Endodermal cell (in vitro differentiated cells): ENCODE measurements at regions not wholly inside any gene's neighbourhood (a gene's known extent, or its start where the extent isn't known, plus 50 kb on each side); places are given as distances from the start of the nearest gene placed in this dataset.
A peak's percentile ranks its signal among the peaks of the same experiment; 100 is the strongest.

Experiments used
- DNase-seq: peaks from one replicate; pipeline ENCODE4 v3.0.0-alpha.2; 2017
- H3K27ac ChIP-seq: 2 replicates; pipeline ENCODE4 v1.5.1; 2013; ENCODE audit warnings: mild to moderate bottlenecking, low read depth, low read length, moderate library complexity
- H3K27me3 ChIP-seq: 2 replicates; pipeline ENCODE4 v1.6.1; 2013; ENCODE audit warnings: mild to moderate bottlenecking, low read length, moderate library complexity; ENCODE audit not compliant: insufficient read depth, control insufficient read depth, poor library complexity, severe bottlenecking
- H3K36me3 ChIP-seq: 2 replicates; pipeline ENCODE4 v1.7.0; 2013; ENCODE audit warnings: mild to moderate bottlenecking, low read length, moderate library complexity; ENCODE audit not compliant: control insufficient read depth, insufficient read depth
- H3K4me1 ChIP-seq: one replicate; pipeline ENCODE4 v1.7.0; 2013; ENCODE audit warnings: low read length; ENCODE audit not compliant: control insufficient read depth, insufficient read depth
- H3K4me3 ChIP-seq: 2 replicates; pipeline ENCODE4 v1.5.1; 2013; ENCODE audit warnings: mild to moderate bottlenecking, low read length, moderate library complexity
- H3K9ac ChIP-seq: 2 replicates; pipeline ENCODE4 v1.6.1; 2013; ENCODE audit warnings: mild to moderate bottlenecking, low read length, moderate library complexity; ENCODE audit not compliant: poor library complexity, severe bottlenecking; ENCODE audit errors: extremely low read depth
- H3K9me3 ChIP-seq: 2 replicates; pipeline ENCODE4 v1.6.1; 2013; ENCODE audit warnings: mild to moderate bottlenecking, low read length, moderate library complexity; ENCODE audit not compliant: control insufficient read depth
- H3K27ac Mint-ChIP-seq: 2 replicates; pipeline ENCODE4 v1.8.0; 2020; ENCODE audit warnings: mixed read lengths
- H3K27me3 Mint-ChIP-seq: 2 replicates; pipeline ENCODE4 v1.8.0; 2021; ENCODE audit warnings: mild to moderate bottlenecking, mixed read lengths; ENCODE audit not compliant: insufficient read depth
- H3K36me3 Mint-ChIP-seq: 2 replicates; pipeline ENCODE4 v1.8.0; 2020; ENCODE audit warnings: low read depth, mixed read lengths
- H3K4me1 Mint-ChIP-seq: 2 replicates; pipeline ENCODE4 v1.8.0; 2020; ENCODE audit warnings: mixed read lengths
- H3K4me3 Mint-ChIP-seq: 2 replicates; pipeline ENCODE4 v1.8.0; 2020; ENCODE audit warnings: mild to moderate bottlenecking, moderate library complexity, mixed read lengths
- H3K9me3 Mint-ChIP-seq: 2 replicates; pipeline ENCODE4 v1.8.0; 2020; ENCODE audit warnings: mild to moderate bottlenecking, mixed read lengths
- WGBS, 2 experiments: methylation state at CpG; one replicate each; pipeline versions ENCODE4 v1.1.5 to v1.1.7; 2013; ENCODE audit warnings: missing lambda C conversion rate in 2 of 2, mixed read lengths in 1 of 2; ENCODE audit not compliant: insufficient coverage in 1 of 2, insufficient read length in 1 of 2; 5-methylcytosine and 5-hydroxymethylcytosine counted together
- TF ChIP-seq, protein P1 (sequence below): fragments of 200-600 bp; sonication (generic); conservative IDR thresholded peaks from 2 replicates; pipeline ENCODE4 v1.5.0; 2021; ENCODE audit warnings: antibody characterized with exemption, mild to moderate bottlenecking

DNA sequence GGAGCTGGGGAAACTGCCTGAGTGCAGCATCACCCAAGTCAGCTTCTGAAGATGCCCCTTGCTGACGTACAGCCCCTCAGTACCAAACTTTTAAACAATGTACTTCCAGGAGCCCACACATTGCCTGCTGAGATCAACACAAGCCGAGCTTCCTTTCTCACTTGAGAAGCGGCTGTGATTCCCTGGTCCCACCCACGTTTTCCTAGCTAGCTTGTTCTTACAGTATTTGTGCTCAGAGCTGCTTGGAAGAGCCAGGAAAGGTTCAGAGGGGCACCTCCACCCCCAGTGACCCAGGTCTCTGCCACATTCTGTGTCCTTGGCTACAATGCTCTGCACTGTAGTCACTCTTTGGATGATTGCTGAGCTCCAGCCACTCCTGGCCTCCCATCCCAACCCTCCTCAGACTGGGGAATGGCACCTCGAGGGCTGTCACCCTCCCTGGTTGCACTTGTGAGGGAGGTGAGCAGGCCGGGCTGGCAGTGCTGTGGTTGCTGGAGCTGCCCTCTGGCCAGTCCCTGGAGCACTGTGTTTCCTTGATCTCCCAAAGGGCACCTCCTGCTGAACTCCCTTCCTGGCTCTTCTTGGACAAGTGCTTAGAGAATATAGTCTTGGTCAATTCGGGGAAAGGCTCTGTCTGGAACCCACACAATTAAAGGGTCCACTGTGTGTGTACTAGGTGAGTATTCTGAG is 355.1 kb downstream of the AJAP1 start:
- Histone ChIP-seq H3K9ac (no peak overlapping the region), H3K27me3 (no peaks in the 10 kb centered on the region), H3K4me3 (no peak overlapping the region), H3K36me3 (no peaks in the 10 kb centered on the region), H3K4me1 (no peaks in the 10 kb centered on the region), H3K9me3 (peaks cover 4% of the 10 kb centered on the region), H3K27ac (peak overlapping the region; percentile 10)
- H3K27ac Mint-ChIP-seq = no peak overlapping the region
- no peaks in the 10 kb centered on the region for H3K4me1 Mint-ChIP-seq
- no peak overlapping the region for H3K4me3 Mint-ChIP-seq
- 76 to 82% methylated on average over 3 to 7 of the region's 7 CpGs for WGBS, 2 experiments
- H3K9me3 Mint-ChIP-seq = peaks cover 2% of the 10 kb centered on the region
- DNase-seq = no peak
- H3K27me3 Mint-ChIP-seq = peaks cover 5% of the 10 kb centered on the region
- TF ChIP-seq, protein P1, sequence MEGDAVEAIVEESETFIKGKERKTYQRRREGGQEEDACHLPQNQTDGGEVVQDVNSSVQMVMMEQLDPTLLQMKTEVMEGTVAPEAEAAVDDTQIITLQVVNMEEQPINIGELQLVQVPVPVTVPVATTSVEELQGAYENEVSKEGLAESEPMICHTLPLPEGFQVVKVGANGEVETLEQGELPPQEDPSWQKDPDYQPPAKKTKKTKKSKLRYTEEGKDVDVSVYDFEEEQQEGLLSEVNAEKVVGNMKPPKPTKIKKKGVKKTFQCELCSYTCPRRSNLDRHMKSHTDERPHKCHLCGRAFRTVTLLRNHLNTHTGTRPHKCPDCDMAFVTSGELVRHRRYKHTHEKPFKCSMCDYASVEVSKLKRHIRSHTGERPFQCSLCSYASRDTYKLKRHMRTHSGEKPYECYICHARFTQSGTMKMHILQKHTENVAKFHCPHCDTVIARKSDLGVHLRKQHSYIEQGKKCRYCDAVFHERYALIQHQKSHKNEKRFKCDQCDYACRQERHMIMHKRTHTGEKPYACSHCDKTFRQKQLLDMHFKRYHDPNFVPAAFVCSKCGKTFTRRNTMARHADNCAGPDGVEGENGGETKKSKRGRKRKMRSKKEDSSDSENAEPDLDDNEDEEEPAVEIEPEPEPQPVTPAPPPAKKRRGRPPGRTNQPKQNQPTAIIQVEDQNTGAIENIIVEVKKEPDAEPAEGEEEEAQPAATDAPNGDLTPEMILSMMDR = no peak
- no peaks in the 10 kb centered on the region for H3K36me3 Mint-ChIP-seq

- 50 to 78% methylated on average over 3 to 6 of the region's 6 CpGs for WGBS, 2 experiments
- Histone ChIP-seq H3K4me3 (no peak overlapping the region), H3K9me3 (peaks cover 4% of the 10 kb centered on the region), H3K4me1 (no peaks in the 10 kb centered on the region), H3K9ac (no peak overlapping the region), H3K36me3 (no peaks in the 10 kb centered on the region), H3K27me3 (no peaks in the 10 kb centered on the region), H3K27ac (no peak overlapping the region)
- Mint-ChIP-seq H3K36me3 (no peaks in the 10 kb centered on the region), H3K4me3 (no peak overlapping the region), H3K4me1 (no peaks in the 10 kb centered on the region), H3K27me3 (no peaks in the 10 kb centered on the region), H3K9me3 (peaks cover 2% of the 10 kb centered on the region), H3K27ac (no peak overlapping the region)
- no peak for DNase-seq
- TF ChIP-seq, protein P1 = no peak
Measured at GRCh38 chr1:5005171-5005570, 350.8 kb downstream of the AJAP1 start.

GRCh38 chr1:5002676-5003075 is 348.3 kb downstream of the AJAP1 start:
- no peak overlapping the region for H3K27ac Mint-ChIP-seq
- no peaks in the 10 kb centered on the region for H3K4me1 Mint-ChIP-seq
- Histone ChIP-seq H3K4me3 (no peak overlapping the region), H3K36me3 (no peaks in the 10 kb centered on the region), H3K4me1 (no peaks in the 10 kb centered on the region), H3K27ac (no peak overlapping the region), H3K9ac (no peak overlapping the region), H3K27me3 (no peaks in the 10 kb centered on the region), H3K9me3 (peaks cover 4% of the 10 kb centered on the region)
- peaks cover 2% of the 10 kb centered on the region for H3K9me3 Mint-ChIP-seq
- H3K36me3 Mint-ChIP-seq = no peaks in the 10 kb centered on the region
- WGBS, 2 experiments = 79 to 86% methylated on average over 1 to 2 of the region's 2 CpGs
- no peaks in the 10 kb centered on the region for H3K27me3 Mint-ChIP-seq
- DNase-seq = no peak
- H3K4me3 Mint-ChIP-seq = no peak overlapping the region
- TF ChIP-seq, protein P1 = no peak
